ENCODE measurements at regions not wholly inside any gene's neighbourhood (a gene's known extent, or its start where the extent isn't known, plus 50 kb on each side); places are given as distances from the start of the nearest gene placed in this dataset.

- no peak for DNase-seq
Observed at GRCh38 chr2:125526093-125526492, 1129.9 kb upstream of the GYPC start.

GRCh38 chr2:125535089-125535488 is 1120.9 kb upstream of the GYPC start:
- no peak for DNase-seq

- no peak for DNase-seq
Observed at GRCh38 chr2:125543968-125544514, 1111.9 kb upstream of the GYPC start.

GRCh38 chr2:125553768-125554167 is 1102.2 kb upstream of the GYPC start:
- DNase-seq, result no peak

GRCh38 chr2:125554956-125555355 is 1101.0 kb upstream of the GYPC start:
- DNase-seq, result no peak

GRCh38 chr2:125559186-125559585 is 1096.8 kb upstream of the GYPC start:
- DNase-seq, result no peak

- peak; percentile 24 for DNase-seq
Observed at GRCh38 chr2:125560855-125561254, 1095.1 kb upstream of the GYPC start.

- no peak for DNase-seq
Observed at GRCh38 chr2:125561302-125561701, 1094.7 kb upstream of the GYPC start.

- no peak for DNase-seq
Observed at GRCh38 chr2:125562924-125563323, 1093.0 kb upstream of the GYPC start.

- DNase-seq, result no peak
Observed at GRCh38 chr2:125564471-125564870, 1091.5 kb upstream of the GYPC start.

GRCh38 chr2:125566422-125566821 is 1089.5 kb upstream of the GYPC start:
- no peak for DNase-seq

GRCh38 chr2:125567100-125567499 is 1088.9 kb upstream of the GYPC start:
- DNase-seq, result no peak

- DNase-seq, result no peak
Observed at GRCh38 chr2:125572660-125573059, 1083.3 kb upstream of the GYPC start.

GRCh38 chr2:125573432-125573831 is 1082.5 kb upstream of the GYPC start:
- DNase-seq, result no peak

GRCh38 chr2:125576558-125576957 is 1079.4 kb upstream of the GYPC start:
- DNase-seq, result no peak

- DNase-seq, result peak; percentile 92
Observed at GRCh38 chr2:125581557-125581956, 1074.4 kb upstream of the GYPC start.

GRCh38 chr2:125582516-125582915 is 1073.4 kb upstream of the GYPC start:
- peak; percentile 18 for DNase-seq

- no peak for DNase-seq
Observed at GRCh38 chr2:125584732-125585131, 1071.2 kb upstream of the GYPC start.

- DNase-seq, result no peak
Observed at GRCh38 chr2:125588780-125589179, 1067.2 kb upstream of the GYPC start.

- no peak for DNase-seq
Observed at GRCh38 chr2:125591954-125592353, 1064.0 kb upstream of the GYPC start.

- DNase-seq, result no peak
Observed at GRCh38 chr2:125593036-125593435, 1062.9 kb upstream of the GYPC start.

- no peak for DNase-seq
Observed at GRCh38 chr2:125596612-125597011, 1059.3 kb upstream of the GYPC start.

GRCh38 chr2:125615438-125615837 is 1040.5 kb upstream of the GYPC start:
- no peak for DNase-seq

GRCh38 chr2:125630377-125630776 is 1025.6 kb upstream of the GYPC start:
- no peak for DNase-seq

- no peak for DNase-seq
Observed at GRCh38 chr2:125634662-125635061, 1021.3 kb upstream of the GYPC start.

GRCh38 chr2:125638345-125638744 is 1017.6 kb upstream of the GYPC start:
- no peak for DNase-seq

Measured in OCI-M1 (cell line).